ENCODE measurements at regions not wholly inside any gene's neighbourhood (a gene's known extent, or its start where the extent isn't known, plus 50 kb on each side); places are given as distances from the start of the nearest gene placed in this dataset.

DNA sequence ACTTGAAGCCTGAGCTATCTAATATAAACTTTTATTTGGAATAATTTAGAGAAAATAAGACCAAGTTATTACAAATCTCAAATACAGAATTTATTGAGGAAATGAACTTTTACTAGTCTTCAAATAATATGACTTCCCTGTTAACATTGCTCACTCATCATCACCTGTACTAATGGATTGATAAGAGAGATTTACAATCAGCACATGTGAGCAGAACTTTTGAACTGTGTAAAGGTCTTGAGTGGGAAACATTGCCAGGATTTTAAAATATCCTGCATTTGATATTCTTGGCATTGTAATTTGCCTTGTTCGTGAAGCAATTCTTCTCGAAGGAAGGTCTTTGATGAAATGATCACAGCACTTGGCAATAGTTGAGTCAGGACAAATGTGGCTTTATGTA, 111.9 kb downstream of the FGF9 start:
- Histone ChIP-seq H3K36me3 (ENCODE audit: control insufficient read depth, insufficient read depth, low read length) (no peaks in the 10 kb centered on the region), H3K27me3 (ENCODE audit: control insufficient read depth, insufficient read depth, low read length) (no peaks in the 10 kb centered on the region), H3K4me3 (ENCODE audit: low read depth, low read length) (no peak overlapping the region)
- POLR2A ChIA-PET = no interaction called here
- CTCF ChIA-PET = no interaction called here
- no peak for DNase-seq (ENCODE audit: low read depth)
- no peak for TF ChIP-seq CTCF (IDR thresholded peaks at IDR 0.05; ENCODE audit: insufficient read depth, low read depth, low read length)

DNA sequence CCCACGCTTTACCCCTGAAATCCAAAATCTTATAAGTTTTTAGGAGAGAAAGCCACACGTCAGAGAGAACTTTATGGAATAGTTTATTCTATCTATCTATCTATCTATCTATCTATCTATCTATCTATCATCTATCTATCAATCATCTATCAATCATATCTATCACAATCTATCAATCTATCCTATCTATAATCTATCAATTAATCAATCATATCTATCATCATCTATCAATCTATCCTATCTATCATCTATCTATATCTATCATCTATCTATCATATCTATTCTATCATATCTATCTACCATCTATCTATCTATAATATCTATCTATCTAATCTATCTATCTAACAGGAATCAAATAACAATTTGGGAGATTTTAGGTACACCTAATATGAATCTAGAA, 115.1 kb downstream of the FGF9 start:
- H3K36me3 ChIP-seq (ENCODE audit: control insufficient read depth, insufficient read depth, low read length) = no peaks in the 10 kb centered on the region
- CTCF ChIA-PET = no interaction called here
- no peak overlapping the region for H3K4me3 ChIP-seq (ENCODE audit: low read depth, low read length)
- no peaks in the 10 kb centered on the region for H3K27me3 ChIP-seq (ENCODE audit: control insufficient read depth, insufficient read depth, low read length)
- no peak for DNase-seq (ENCODE audit: low read depth)
- no peak for TF ChIP-seq CTCF (IDR thresholded peaks at IDR 0.05; ENCODE audit: insufficient read depth, low read depth, low read length)
- POLR2A ChIA-PET = no interaction called here

GRCh38 chr13:21796066-21796465, 125.2 kb downstream of the FGF9 start:
- Histone ChIP-seq H3K27me3 (ENCODE audit: control insufficient read depth, insufficient read depth, low read length) (no peaks in the 10 kb centered on the region), H3K36me3 (ENCODE audit: control insufficient read depth, insufficient read depth, low read length) (no peaks in the 10 kb centered on the region), H3K4me3 (ENCODE audit: low read depth, low read length) (no peak overlapping the region)
- no peak for TF ChIP-seq CTCF (IDR thresholded peaks at IDR 0.05; ENCODE audit: insufficient read depth, low read depth, low read length)
- DNase-seq (ENCODE audit: low read depth) = no peak
- POLR2A ChIA-PET = no interaction called here
- CTCF ChIA-PET = no interaction called here

DNA sequence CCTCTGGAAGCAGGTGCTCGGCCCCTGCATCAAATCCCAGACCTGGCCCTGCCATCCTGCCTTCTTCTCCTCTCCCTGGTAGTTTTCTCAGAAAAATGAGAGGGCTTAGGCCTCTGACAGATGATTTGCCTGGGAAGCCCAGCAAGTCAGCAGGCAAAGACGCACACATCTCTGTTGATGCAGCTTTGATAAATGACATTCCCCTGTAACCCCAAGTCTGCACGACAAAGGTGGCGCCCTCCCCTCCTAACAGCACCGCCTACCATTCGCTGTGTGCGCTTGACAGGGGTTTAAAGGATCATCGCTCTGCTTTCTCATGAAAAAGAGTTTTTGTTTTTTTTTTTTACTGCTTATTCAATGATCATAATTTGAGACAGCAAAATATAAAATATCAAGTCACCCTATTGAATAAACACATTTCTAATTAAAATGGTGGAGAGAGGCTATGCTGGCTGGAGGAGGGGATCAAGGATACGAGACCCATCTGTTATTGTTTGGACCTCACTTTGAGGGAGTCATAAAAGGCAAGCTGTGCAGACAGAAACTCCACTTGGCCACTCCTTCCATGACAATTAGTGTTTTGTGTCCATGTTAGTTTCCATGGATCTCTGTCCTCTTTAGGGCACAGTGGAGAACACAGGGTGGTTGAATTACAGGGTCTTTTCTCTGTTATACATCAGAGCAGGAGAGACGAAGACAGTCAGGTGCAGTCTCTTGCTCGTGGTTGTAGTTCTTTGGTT, 126.1 kb downstream of the FGF9 start:
- ChIA-PET CTCF (no interaction called here), POLR2A (no interaction called here)

DNA sequence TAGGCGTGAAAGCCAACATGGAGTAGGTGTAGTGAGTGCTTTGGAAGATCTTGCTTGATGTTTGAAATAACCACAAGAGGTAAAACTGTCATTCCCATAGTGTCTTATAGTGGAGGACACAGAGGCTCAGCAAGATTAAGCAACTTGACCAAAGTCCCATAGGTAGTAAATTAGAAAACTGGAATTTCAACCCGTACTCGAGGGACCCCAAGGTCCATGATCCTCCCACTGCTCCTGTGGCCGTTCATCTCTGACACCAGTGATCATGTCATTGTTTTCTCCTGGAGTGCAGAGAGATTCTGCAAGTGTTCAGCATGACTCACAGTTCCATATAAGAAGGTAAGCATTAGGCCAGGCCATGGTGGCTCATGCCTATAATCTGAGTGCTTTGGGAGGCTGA, 126.9 kb downstream of the FGF9 start:
- CTCF ChIA-PET = interaction anchor here (0.9 kb wide), 1 partner anchor 43 kb away, joined by 3 read pairs; no protein-coding TSS in a partner anchor
- no peak for DNase-seq (ENCODE audit: low read depth)
- no peaks in the 10 kb centered on the region for H3K27me3 ChIP-seq (ENCODE audit: control insufficient read depth, insufficient read depth, low read length)
- no peak for TF ChIP-seq CTCF (IDR thresholded peaks at IDR 0.05; ENCODE audit: insufficient read depth, low read depth, low read length)
- POLR2A ChIA-PET = no interaction called here
- no peaks in the 10 kb centered on the region for H3K36me3 ChIP-seq (ENCODE audit: control insufficient read depth, insufficient read depth, low read length)
- H3K4me3 ChIP-seq (ENCODE audit: low read depth, low read length) = no peak overlapping the region

More for the DNA sequence above, 126.1 kb downstream of the FGF9 start:
- TF ChIP-seq CTCF (IDR thresholded peaks at IDR 0.05; ENCODE audit: insufficient read depth, low read depth, low read length) = no peak
- Histone ChIP-seq H3K4me3 (ENCODE audit: low read depth, low read length) (no peak overlapping the region), H3K36me3 (ENCODE audit: control insufficient read depth, insufficient read depth, low read length) (no peaks in the 10 kb centered on the region), H3K27me3 (ENCODE audit: control insufficient read depth, insufficient read depth, low read length) (no peaks in the 10 kb centered on the region)
- no peak for DNase-seq (ENCODE audit: low read depth)

Measured in BJ (cell line).